ENCODE measurements at regions not wholly inside any gene's neighbourhood (a gene's known extent, or its start where the extent isn't known, plus 50 kb on each side); places are given as distances from the start of the nearest gene placed in this dataset.

- TF ChIP-seq CTCF (conservative IDR thresholded peaks at IDR 0.05; ENCODE audit: low read depth, low read length) (no peak), EZH2 (IDR thresholded peaks at IDR 0.05; ENCODE audit: borderline replicate concordance, low read depth, low read length, poor library complexity, severe bottlenecking) (no peak)
Observed at GRCh38 chr2:94947097-94948016, 76.1 kb downstream of the TEKT4 start.

Data from A673 (cell line).